Uterus (tissue), 2 donors: ENCODE measurements at regions not wholly inside any gene's neighbourhood (a gene's known extent, or its start where the extent isn't known, plus 50 kb on each side); places are given as distances from the start of the nearest gene placed in this dataset.

Source experiments
- POLR2A ChIP-seq, 2 donors: fragments of 450-650 bp; IDR thresholded peaks; one replicate each; pipeline ENCODE4 v1.6.1; 2016; ENCODE audit warnings: antibody characterized with exemption in 2 of 2, mild to moderate bottlenecking in 1 of 2, moderate library complexity in 1 of 2
- TF ChIP-seq, protein P1 (sequence below), 4 experiments: fragments of 200-600 bp in 2 of 4; fragments of 450-650 bp in 2 of 4; sonication (generic) in 2 of 4; IDR thresholded peaks; one replicate each; pipeline ENCODE4 v1.5.1; 2016 to 2019; ENCODE audit warnings: antibody characterized with exemption in 4 of 4, mild to moderate bottlenecking in 2 of 4, moderate library complexity in 1 of 4

DNA sequence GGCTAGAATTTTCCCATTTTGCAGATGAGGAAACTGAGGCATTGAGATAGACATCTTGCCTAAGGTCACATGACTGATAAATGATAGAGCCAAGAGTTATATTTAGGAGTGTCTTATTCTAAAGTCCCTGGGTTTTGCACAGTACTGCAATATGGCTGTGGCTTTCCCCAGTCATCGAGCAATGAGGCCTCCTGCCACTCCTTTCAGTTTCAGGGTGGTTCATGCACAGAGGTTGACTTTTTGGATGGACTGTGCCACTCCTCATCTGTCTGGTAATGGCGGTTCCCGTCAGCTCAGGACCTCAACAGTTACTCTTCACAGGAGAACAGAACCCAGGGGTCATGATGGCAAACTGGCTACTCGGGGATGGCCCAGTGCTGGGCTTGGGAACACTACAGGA is 131.1 kb downstream of the ACKR3 start:
- TF ChIP-seq, protein P1, sequence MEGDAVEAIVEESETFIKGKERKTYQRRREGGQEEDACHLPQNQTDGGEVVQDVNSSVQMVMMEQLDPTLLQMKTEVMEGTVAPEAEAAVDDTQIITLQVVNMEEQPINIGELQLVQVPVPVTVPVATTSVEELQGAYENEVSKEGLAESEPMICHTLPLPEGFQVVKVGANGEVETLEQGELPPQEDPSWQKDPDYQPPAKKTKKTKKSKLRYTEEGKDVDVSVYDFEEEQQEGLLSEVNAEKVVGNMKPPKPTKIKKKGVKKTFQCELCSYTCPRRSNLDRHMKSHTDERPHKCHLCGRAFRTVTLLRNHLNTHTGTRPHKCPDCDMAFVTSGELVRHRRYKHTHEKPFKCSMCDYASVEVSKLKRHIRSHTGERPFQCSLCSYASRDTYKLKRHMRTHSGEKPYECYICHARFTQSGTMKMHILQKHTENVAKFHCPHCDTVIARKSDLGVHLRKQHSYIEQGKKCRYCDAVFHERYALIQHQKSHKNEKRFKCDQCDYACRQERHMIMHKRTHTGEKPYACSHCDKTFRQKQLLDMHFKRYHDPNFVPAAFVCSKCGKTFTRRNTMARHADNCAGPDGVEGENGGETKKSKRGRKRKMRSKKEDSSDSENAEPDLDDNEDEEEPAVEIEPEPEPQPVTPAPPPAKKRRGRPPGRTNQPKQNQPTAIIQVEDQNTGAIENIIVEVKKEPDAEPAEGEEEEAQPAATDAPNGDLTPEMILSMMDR (IDR thresholded peaks at IDR 0.05), result no peak
- no peak for TF ChIP-seq POLR2A (IDR thresholded peaks at IDR 0.05)
